Medulla oblongata (tissue), 1 donor: ENCODE measurements at regions not wholly inside any gene's neighbourhood (a gene's known extent, or its start where the extent isn't known, plus 50 kb on each side); places are given as distances from the start of the nearest gene placed in this dataset.

Experiments used
- DNase-seq: peaks from one replicate; pipeline ENCODE4 v3.0.0-alpha.2; 2015; ENCODE audit errors: extremely low spot score

DNA sequence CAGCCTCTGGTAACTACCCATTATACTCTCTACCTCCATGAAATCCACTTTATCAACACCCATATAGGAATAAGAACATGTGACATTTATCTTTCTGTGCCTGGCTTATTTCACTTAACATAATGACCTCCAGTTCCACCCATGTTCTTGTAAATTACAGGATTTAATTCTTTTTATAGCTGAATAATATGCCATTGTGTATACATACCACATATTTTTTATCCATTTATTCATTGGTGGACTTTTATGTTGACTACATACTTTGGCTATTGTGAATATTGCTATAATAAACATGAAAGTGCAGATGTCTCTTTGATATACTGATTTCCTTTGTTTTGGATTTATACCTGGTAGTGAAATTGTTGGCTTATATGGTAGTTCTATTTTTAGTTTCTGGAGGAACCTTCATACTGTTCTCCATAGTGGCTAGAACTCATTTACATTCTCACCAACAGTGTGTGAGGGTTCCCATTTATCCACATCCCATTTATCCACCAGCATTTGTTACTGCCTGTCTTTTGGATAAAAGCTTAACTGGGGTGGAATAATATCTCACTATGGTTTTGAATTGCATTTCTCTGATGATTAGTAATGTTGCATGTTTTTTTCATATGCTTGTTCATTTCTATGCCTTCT is 473.4 kb downstream of the TBL1XR1 start:
- DNase-seq, result peak; percentile 16

GRCh38 chr3:176714034-176714433 is 483.2 kb downstream of the TBL1XR1 start:
- no peak for DNase-seq

GRCh38 chr3:176712191-176712590 is 485.1 kb downstream of the TBL1XR1 start:
- DNase-seq, result no peak

GRCh38 chr3:176699288-176699687 is 498.0 kb downstream of the TBL1XR1 start:
- DNase-seq, result no peak

GRCh38 chr3:176697284-176697889 is 499.9 kb downstream of the TBL1XR1 start:
- no peak for DNase-seq

GRCh38 chr3:176696816-176697215 is 500.5 kb downstream of the TBL1XR1 start:
- DNase-seq, result no peak

- DNase-seq, result no peak
Observed at GRCh38 chr3:176692966-176693785, 504.1 kb downstream of the TBL1XR1 start.

DNA sequence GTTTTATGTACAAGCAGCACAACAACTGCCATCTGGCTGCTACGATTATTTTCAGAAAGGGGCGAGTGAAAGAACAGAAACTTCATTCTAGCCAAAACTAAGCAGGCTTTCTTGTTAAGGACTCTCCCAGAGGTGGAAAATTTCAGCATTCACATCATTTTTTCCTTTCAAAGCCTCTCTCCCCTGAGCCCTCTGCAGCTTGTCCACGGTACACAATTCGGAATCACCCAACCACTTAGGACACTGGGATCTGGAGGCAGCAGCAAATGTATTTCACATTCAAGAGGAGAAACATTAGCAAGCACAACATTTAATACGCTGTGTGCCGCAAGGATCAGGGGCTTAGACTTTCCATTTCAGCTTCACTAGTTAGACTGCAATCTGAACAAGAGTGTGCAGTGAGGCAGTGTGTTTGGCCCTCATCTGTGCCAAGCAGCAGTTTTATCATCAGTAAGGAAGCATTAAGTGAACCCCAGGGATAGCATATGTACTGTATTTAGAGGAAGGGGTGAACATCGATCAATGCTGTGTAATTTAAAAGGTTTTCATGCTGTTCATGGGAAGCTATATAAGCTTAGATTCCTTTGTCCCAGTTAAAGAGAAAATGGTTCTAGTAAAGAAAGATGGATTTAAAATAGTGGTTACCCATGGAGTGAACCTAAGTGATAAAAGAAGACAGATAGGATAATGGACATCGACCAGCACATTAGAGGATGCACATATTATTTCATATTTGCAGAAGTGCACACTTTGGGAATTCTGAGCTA is 504.9 kb downstream of the TBL1XR1 start:
- DNase-seq, result no peak

GRCh38 chr3:176690083-176690869 is 507.0 kb downstream of the TBL1XR1 start:
- no peak for DNase-seq

- no peak for DNase-seq
Observed at GRCh38 chr3:176687754-176688153, 509.5 kb downstream of the TBL1XR1 start.

DNA sequence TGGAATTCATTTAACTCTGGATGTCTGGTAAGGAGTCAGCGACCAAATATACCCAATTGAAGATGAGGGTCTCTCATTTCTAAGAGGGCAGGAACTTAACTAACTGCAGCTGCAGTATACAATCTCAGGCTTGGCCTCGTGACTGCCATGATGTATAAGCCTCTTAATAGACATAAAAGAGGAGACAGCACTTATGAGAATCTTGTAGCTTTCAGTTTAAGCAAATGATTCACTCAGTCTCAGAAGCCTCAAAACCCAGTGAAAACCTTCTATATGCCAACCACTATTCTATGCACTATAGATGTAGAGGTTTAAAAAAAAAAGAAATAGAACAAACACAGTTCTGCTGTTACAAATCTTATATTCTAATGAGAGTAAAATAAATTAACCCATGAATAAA is 513.9 kb downstream of the TBL1XR1 start:
- no peak for DNase-seq

- peak; percentile 66 for DNase-seq
Observed at GRCh38 chr3:176663837-176664831, 533.1 kb downstream of the TBL1XR1 start.

- DNase-seq, result no peak
Observed at GRCh38 chr3:176663387-176663786, 533.9 kb downstream of the TBL1XR1 start.

- DNase-seq, result no peak
Observed at GRCh38 chr3:176661432-176661964, 535.8 kb downstream of the TBL1XR1 start.

- no peak for DNase-seq
Observed at GRCh38 chr3:176655404-176656094, 541.7 kb downstream of the TBL1XR1 start.

GRCh38 chr3:176651622-176652021 is 545.7 kb downstream of the TBL1XR1 start:
- no peak for DNase-seq

- no peak for DNase-seq
Observed at GRCh38 chr3:176650478-176650877, 546.8 kb downstream of the TBL1XR1 start.

- DNase-seq, result no peak
Observed at GRCh38 chr3:176647987-176648386, 549.3 kb downstream of the TBL1XR1 start.

GRCh38 chr3:176633511-176633910 is 563.8 kb downstream of the TBL1XR1 start:
- DNase-seq, result peak; percentile 6
